ENCODE measurements at regions not wholly inside any gene's neighbourhood (a gene's known extent, or its start where the extent isn't known, plus 50 kb on each side); places are given as distances from the start of the nearest gene placed in this dataset.

GRCh38 chr12:89185181-89185580 is 167.1 kb downstream of the DUSP6 start:
- DNase-seq (no peak), ATAC-seq (no peak)

GRCh38 chr12:89183985-89184435 is 168.3 kb downstream of the DUSP6 start:
- no peak for DNase-seq
- ATAC-seq: no peak

- DNase-seq (no peak), ATAC-seq (peak; percentile 78)
Measured at GRCh38 chr12:89181271-89181920, 170.9 kb downstream of the DUSP6 start.

GRCh38 chr12:89180496-89180895 is 171.8 kb downstream of the DUSP6 start:
- no peak for DNase-seq
- peak; percentile 45 for ATAC-seq

- ATAC-seq (no peak), DNase-seq (no peak)
Measured at GRCh38 chr12:89179983-89180382, 172.3 kb downstream of the DUSP6 start.

- no peak for DNase-seq
- ATAC-seq: peak; percentile 39
Measured at GRCh38 chr12:89179245-89179644, 173.1 kb downstream of the DUSP6 start.

- no peak for ATAC-seq
Measured at GRCh38 chr12:89177802-89178395, 174.4 kb downstream of the DUSP6 start.

GRCh38 chr12:89176676-89177075 is 175.6 kb downstream of the DUSP6 start:
- ATAC-seq: no peak
- DNase-seq: no peak

More at GRCh38 chr12:89177802-89178395, 174.4 kb downstream of the DUSP6 start:
- no peak for DNase-seq

GRCh38 chr12:89173678-89174077 is 178.6 kb downstream of the DUSP6 start:
- DNase-seq: no peak

GRCh38 chr12:89173096-89173495 is 179.2 kb downstream of the DUSP6 start:
- no peak for DNase-seq
- ATAC-seq: no peak

More at GRCh38 chr12:89173678-89174077, 178.6 kb downstream of the DUSP6 start:
- no peak for ATAC-seq

- no peak for DNase-seq
- ATAC-seq: no peak
Measured at GRCh38 chr12:89172224-89172623, 180.1 kb downstream of the DUSP6 start.

- DNase-seq (no peak), ATAC-seq (no peak)
Measured at GRCh38 chr12:89169321-89169720, 183.0 kb downstream of the DUSP6 start.

- DNase-seq (no peak), ATAC-seq (no peak)
Measured at GRCh38 chr12:89167986-89168385, 184.3 kb downstream of the DUSP6 start.

- peak; percentile 19 for ATAC-seq
Measured at GRCh38 chr12:89166525-89166934, 185.8 kb downstream of the DUSP6 start.

GRCh38 chr12:89166121-89166520 is 186.2 kb downstream of the DUSP6 start:
- DNase-seq (no peak), ATAC-seq (no peak)

More at GRCh38 chr12:89166525-89166934, 185.8 kb downstream of the DUSP6 start:
- DNase-seq: no peak

- DNase-seq (no peak), ATAC-seq (no peak)
Measured at GRCh38 chr12:89165703-89166102, 186.6 kb downstream of the DUSP6 start.

- DNase-seq: no peak
- ATAC-seq: no peak
Measured at GRCh38 chr12:89163918-89164317, 188.4 kb downstream of the DUSP6 start.

- peak; percentile 93 for ATAC-seq
Measured at GRCh38 chr12:89162589-89163261, 189.6 kb downstream of the DUSP6 start.

GRCh38 chr12:89161557-89161956 is 190.7 kb downstream of the DUSP6 start:
- DNase-seq (no peak), ATAC-seq (no peak)

More at GRCh38 chr12:89162589-89163261, 189.6 kb downstream of the DUSP6 start:
- peak; percentile 49 for DNase-seq

GRCh38 chr12:89160716-89161123 is 191.6 kb downstream of the DUSP6 start:
- ATAC-seq (peak; percentile 60), DNase-seq (peak; percentile 56)

- no peak for DNase-seq
- no peak for ATAC-seq
Measured at GRCh38 chr12:89157413-89157812, 194.9 kb downstream of the DUSP6 start.

- DNase-seq (no peak), ATAC-seq (peak; percentile 29)
Measured at GRCh38 chr12:89156862-89157262, 195.4 kb downstream of the DUSP6 start.

GRCh38 chr12:89156340-89156739 is 196.0 kb downstream of the DUSP6 start:
- ATAC-seq (no peak), DNase-seq (no peak)
